Activated CD8-positive, alpha-beta T cell treated with anti-CD3 and anti-CD28 coated beads for 36 hours (primary cell): ENCODE measurements at regions not wholly inside any gene's neighbourhood (a gene's known extent, or its start where the extent isn't known, plus 50 kb on each side); places are given as distances from the start of the nearest gene placed in this dataset.

Experiments used
- ATAC-seq: fragments of 200-7000 bp; cut with Tn5 transposase; one replicate; pipeline ENCODE4 v1.10.0; 2021; ENCODE audit warnings: mild to moderate bottlenecking, moderate library complexity
- CTCF ChIA-PET: fragments of 350-600 bp; sonication (Branson Sonifier 250); formaldehyde crosslinking; loops from one replicate; lab custom pipeline; 2021; ENCODE audit warnings: antibody characterized with exemption; lab: Charles Lee
- POLR2A ChIA-PET: fragments of 350-600 bp; sonication (Branson Sonifier 250); formaldehyde crosslinking; loops from one replicate; lab custom pipeline; 2021; ENCODE audit warnings: antibody characterized with exemption; lab: Charles Lee
- DNase-seq: peaks from one replicate; pipeline ENCODE4 v3.0.0-alpha.2; 2020
- H3K27ac Mint-ChIP-seq: one replicate; pipeline ENCODE4 v1.8.0; 2021; ENCODE audit warnings: mild to moderate bottlenecking, mixed read lengths
- H3K27me3 Mint-ChIP-seq: one replicate; pipeline ENCODE4 v1.8.0; 2021; ENCODE audit warnings: mixed read lengths
- H3K36me3 Mint-ChIP-seq: one replicate; pipeline ENCODE4 v1.8.0; 2021; ENCODE audit warnings: low read depth, mixed read lengths
- H3K4me1 Mint-ChIP-seq: one replicate; pipeline ENCODE4 v1.8.0; 2021; ENCODE audit warnings: low read depth, mixed read lengths
- H3K4me3 Mint-ChIP-seq: one replicate; pipeline ENCODE4 v1.8.0; 2021; ENCODE audit warnings: mild to moderate bottlenecking, moderate library complexity, mixed read lengths
- H3K9me3 Mint-ChIP-seq: one replicate; pipeline ENCODE4 v1.8.0; 2021; ENCODE audit warnings: mixed read lengths
- CTCF ChIP-seq: fragments of 200-600 bp; IDR thresholded peaks from one replicate; pipeline ENCODE4 v1.8.0; 2022; ENCODE audit warnings: antibody characterized with exemption, mild to moderate bottlenecking
- intact Hi-C: fragments of 100-400 bp; cut with micrococcal nuclease; formaldehyde crosslinking; loops from one replicate; pipeline ENCODE4 v1.10.0; 2022

- no peak for DNase-seq
Measured at GRCh38 chr10:83648201-83648600, 491.1 kb upstream of the GHITM start.

GRCh38 chr10:83649471-83649870 lies 489.8 kb upstream of the GHITM start:
- CTCF ChIA-PET: no interaction called here
- no peaks in the 10 kb centered on the region for H3K36me3 Mint-ChIP-seq
- ATAC-seq (no peak), DNase-seq (no peak)
- intact Hi-C loops: no loop called here
- H3K4me3 Mint-ChIP-seq: no peak overlapping the region
- H3K4me1 Mint-ChIP-seq: no peaks in the 10 kb centered on the region
- POLR2A ChIA-PET: no interaction called here
- H3K9me3 Mint-ChIP-seq: no peaks in the 10 kb centered on the region
- no peak for TF ChIP-seq CTCF
- no peaks in the 10 kb centered on the region for H3K27me3 Mint-ChIP-seq
- no peak overlapping the region for H3K27ac Mint-ChIP-seq

More at GRCh38 chr10:83648201-83648600, 491.1 kb upstream of the GHITM start:
- H3K36me3 Mint-ChIP-seq: no peaks in the 10 kb centered on the region
- intact Hi-C loops: no loop called here
- ATAC-seq: no peak
- no peaks in the 10 kb centered on the region for H3K9me3 Mint-ChIP-seq
- ChIA-PET CTCF (no interaction called here), POLR2A (no interaction called here)
- TF ChIP-seq CTCF: no peak
- no peak overlapping the region for H3K27ac Mint-ChIP-seq
- H3K27me3 Mint-ChIP-seq: no peaks in the 10 kb centered on the region
- H3K4me3 Mint-ChIP-seq: no peak overlapping the region
- H3K4me1 Mint-ChIP-seq: no peaks in the 10 kb centered on the region

- Mint-ChIP-seq H3K4me3 (no peak overlapping the region), H3K4me1 (no peaks in the 10 kb centered on the region), H3K27me3 (no peaks in the 10 kb centered on the region), H3K27ac (no peak overlapping the region), H3K36me3 (no peaks in the 10 kb centered on the region), H3K9me3 (no peaks in the 10 kb centered on the region)
- ChIA-PET CTCF (no interaction called here), POLR2A (no interaction called here)
- no peak for ATAC-seq
- no peak for DNase-seq
- no peak for TF ChIP-seq CTCF
- intact Hi-C loops: no loop called here
Measured at GRCh38 chr10:83654689-83655088, 484.6 kb upstream of the GHITM start.

GRCh38 chr10:83656924-83657323 lies 482.4 kb upstream of the GHITM start:
- ChIA-PET POLR2A (no interaction called here), CTCF (no interaction called here)
- H3K4me3 Mint-ChIP-seq: no peak overlapping the region
- no peaks in the 10 kb centered on the region for H3K4me1 Mint-ChIP-seq
- DNase-seq: no peak
- H3K36me3 Mint-ChIP-seq: no peaks in the 10 kb centered on the region
- H3K9me3 Mint-ChIP-seq: no peaks in the 10 kb centered on the region
- no peak overlapping the region for H3K27ac Mint-ChIP-seq
- ATAC-seq: no peak
- H3K27me3 Mint-ChIP-seq: no peaks in the 10 kb centered on the region
- TF ChIP-seq CTCF: no peak
- intact Hi-C loops: no loop called here

GRCh38 chr10:83657487-83657886 lies 481.8 kb upstream of the GHITM start:
- CTCF ChIA-PET: no interaction called here
- no peak for TF ChIP-seq CTCF
- Mint-ChIP-seq H3K4me3 (no peak overlapping the region), H3K4me1 (no peaks in the 10 kb centered on the region), H3K27me3 (no peaks in the 10 kb centered on the region), H3K27ac (no peak overlapping the region), H3K9me3 (no peaks in the 10 kb centered on the region), H3K36me3 (no peaks in the 10 kb centered on the region)
- DNase-seq: no peak
- no peak for ATAC-seq
- intact Hi-C loops: no loop called here
- POLR2A ChIA-PET: no interaction called here
